MM.1S (cell line): ENCODE measurements at regions not wholly inside any gene's neighbourhood (a gene's known extent, or its start where the extent isn't known, plus 50 kb on each side); places are given as distances from the start of the nearest gene placed in this dataset.

Source experiments
- CTCF ChIP-seq: fragments of 300-600 bp; sonication (generic); IDR thresholded peaks from 2 replicates; pipeline ENCODE4 v1.5.1; 2016; ENCODE audit warnings: antibody characterized with exemption, low read length, mixed read lengths
- EZH2phosphoT487 ChIP-seq: fragments of 300-600 bp; sonication (generic); IDR thresholded peaks from 2 replicates; pipeline ENCODE4 v1.6.1; 2018; ENCODE audit warnings: antibody characterized with exemption, low read length

GRCh38 chr6:40165036-40165709 is 230.9 kb upstream of the MOCS1 start:
- TF ChIP-seq CTCF (no peak), EZH2phosphoT487 (no peak)
